ENCODE measurements at regions not wholly inside any gene's neighbourhood (a gene's known extent, or its start where the extent isn't known, plus 50 kb on each side); places are given as distances from the start of the nearest gene placed in this dataset.

DNA sequence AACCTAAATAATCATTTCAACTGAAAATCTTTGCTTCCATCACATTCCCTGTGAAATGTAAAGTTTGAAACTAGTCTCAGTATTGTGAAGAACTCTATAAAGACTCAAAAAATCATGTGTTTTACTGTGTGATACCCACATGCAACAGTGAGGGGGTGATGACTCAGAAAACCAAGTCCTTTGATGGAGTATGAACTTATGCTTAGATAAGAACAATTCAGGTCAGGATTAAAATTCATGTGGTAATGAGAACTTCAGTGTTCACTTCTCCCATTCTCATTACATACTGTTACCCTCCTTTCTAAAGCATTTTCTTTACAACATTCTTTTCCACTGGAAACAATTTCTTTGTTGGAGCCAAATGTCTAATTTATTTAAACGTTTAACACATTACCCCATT lies 360.2 kb downstream of the FSIP2 start:
- Histone ChIP-seq H3K4me1 (no peaks in the 10 kb centered on the region), H3K36me3 (ENCODE audit: insufficient read depth in 1 of 2, low read depth in 1 of 2) (no peaks in the 10 kb centered on the region), H3K4me3 (no peak overlapping the region), H3K27ac (no peak overlapping the region), H3K27me3 (ENCODE audit: insufficient read depth in 3 of 3, low read length in 2 of 3) (no peaks in the 10 kb centered on the region), H3K9me3 (no peaks in the 10 kb centered on the region)
- 44 to 54% (median 48%) methylated on average over 1 of the region's 1 CpG for WGBS, 3 donors
- intact Hi-C loops (cut with DNase I): no loop called here
- ATAC-seq: no peak
- TF ChIP-seq, protein P1, sequence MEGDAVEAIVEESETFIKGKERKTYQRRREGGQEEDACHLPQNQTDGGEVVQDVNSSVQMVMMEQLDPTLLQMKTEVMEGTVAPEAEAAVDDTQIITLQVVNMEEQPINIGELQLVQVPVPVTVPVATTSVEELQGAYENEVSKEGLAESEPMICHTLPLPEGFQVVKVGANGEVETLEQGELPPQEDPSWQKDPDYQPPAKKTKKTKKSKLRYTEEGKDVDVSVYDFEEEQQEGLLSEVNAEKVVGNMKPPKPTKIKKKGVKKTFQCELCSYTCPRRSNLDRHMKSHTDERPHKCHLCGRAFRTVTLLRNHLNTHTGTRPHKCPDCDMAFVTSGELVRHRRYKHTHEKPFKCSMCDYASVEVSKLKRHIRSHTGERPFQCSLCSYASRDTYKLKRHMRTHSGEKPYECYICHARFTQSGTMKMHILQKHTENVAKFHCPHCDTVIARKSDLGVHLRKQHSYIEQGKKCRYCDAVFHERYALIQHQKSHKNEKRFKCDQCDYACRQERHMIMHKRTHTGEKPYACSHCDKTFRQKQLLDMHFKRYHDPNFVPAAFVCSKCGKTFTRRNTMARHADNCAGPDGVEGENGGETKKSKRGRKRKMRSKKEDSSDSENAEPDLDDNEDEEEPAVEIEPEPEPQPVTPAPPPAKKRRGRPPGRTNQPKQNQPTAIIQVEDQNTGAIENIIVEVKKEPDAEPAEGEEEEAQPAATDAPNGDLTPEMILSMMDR (IDR thresholded peaks at IDR 0.05): no peak
- no peak for DNase-seq

DNA sequence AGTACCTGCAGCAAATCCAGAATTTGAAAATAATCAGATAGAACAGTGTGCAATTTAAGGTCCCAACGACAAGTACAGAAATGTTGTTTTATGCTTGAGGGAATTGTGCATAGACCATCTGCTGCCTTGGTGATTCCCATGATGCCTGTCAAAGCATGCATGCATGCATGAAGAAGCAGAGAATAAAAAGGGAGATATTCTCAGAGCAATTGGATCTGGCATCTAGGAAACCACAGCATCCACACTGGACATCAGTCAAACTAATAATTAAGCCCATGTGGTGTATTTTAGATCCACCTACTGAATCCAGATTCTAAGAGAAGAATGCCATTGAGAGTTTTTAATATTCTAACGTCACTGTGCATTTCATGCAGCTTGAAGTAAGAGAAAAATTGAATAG lies 361.2 kb downstream of the FSIP2 start:
- TF ChIP-seq, protein P1 (IDR thresholded peaks at IDR 0.05): no peak
- DNase-seq (no peak), ATAC-seq (no peak)
- Histone ChIP-seq H3K4me1 (no peaks in the 10 kb centered on the region), H3K36me3 (ENCODE audit: insufficient read depth in 1 of 2, low read depth in 1 of 2) (no peaks in the 10 kb centered on the region), H3K27me3 (ENCODE audit: insufficient read depth in 3 of 3, low read length in 2 of 3) (no peaks in the 10 kb centered on the region), H3K27ac (no peak overlapping the region), H3K9me3 (no peaks in the 10 kb centered on the region), H3K4me3 (no peak overlapping the region)
- intact Hi-C loops (cut with DNase I): no loop called here
- 36 to 42% (median 40%) methylated on average over 2 of the region's 2 CpGs for WGBS, 3 donors

DNA sequence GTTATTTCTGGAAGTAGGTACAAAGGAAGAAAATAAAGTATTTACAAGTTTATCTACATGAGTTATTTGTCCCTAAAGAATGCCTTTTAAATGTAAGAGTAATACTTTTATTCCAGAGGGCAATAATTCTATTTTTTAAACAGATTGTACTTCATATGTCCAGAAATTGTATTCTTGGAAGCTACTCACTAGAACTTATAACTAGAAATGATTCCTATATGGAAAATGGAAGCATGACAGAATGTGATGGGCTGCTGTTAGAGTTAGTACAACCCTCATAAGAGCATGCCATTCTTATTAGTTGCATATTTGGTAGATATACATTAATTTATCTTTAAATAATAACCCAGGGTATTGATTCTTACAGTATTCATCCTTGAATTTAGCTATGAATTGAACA lies 362.0 kb downstream of the FSIP2 start:
- Histone ChIP-seq H3K27ac (no peak overlapping the region), H3K9me3 (no peaks in the 10 kb centered on the region), H3K4me1 (no peaks in the 10 kb centered on the region), H3K4me3 (no peak overlapping the region), H3K27me3 (ENCODE audit: insufficient read depth in 3 of 3, low read length in 2 of 3) (no peaks in the 10 kb centered on the region), H3K36me3 (ENCODE audit: insufficient read depth in 1 of 2, low read depth in 1 of 2) (no peaks in the 10 kb centered on the region)
- no peak for DNase-seq
- TF ChIP-seq, protein P1 (IDR thresholded peaks at IDR 0.05): no peak
- intact Hi-C loops (cut with DNase I): no loop called here
- no peak for ATAC-seq

DNA sequence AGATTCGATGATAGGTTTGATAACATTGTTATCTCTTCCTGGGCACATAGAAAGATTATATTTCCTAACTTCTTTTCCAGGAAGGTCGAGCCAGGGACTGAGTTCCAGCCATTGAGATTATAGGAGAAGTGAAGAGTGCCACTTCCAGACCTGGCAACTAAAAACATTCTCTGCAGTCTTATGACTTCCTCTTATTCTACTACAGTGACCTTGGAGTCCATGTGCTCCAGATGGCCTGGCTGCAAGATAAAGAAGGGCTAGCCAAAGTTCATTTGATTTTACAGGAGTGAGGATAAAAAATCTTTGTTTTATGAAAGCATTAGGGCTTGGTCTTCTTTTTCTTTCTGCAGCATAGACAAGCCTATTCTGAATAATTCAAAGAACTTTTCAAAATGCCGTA lies 363.0 kb downstream of the FSIP2 start:
- TF ChIP-seq, protein P1 (IDR thresholded peaks at IDR 0.05): no peak
- ATAC-seq (no peak), DNase-seq (no peak)
- Histone ChIP-seq H3K9me3 (no peaks in the 10 kb centered on the region), H3K36me3 (ENCODE audit: insufficient read depth in 1 of 2, low read depth in 1 of 2) (no peaks in the 10 kb centered on the region), H3K4me1 (no peaks in the 10 kb centered on the region), H3K4me3 (no peak overlapping the region), H3K27ac (no peak overlapping the region), H3K27me3 (ENCODE audit: insufficient read depth in 3 of 3, low read length in 2 of 3) (no peaks in the 10 kb centered on the region)
- intact Hi-C loops (cut with DNase I): no loop called here
- 28 to 29% (median 28%) methylated on average over 3 of the region's 3 CpGs for WGBS, 3 donors

DNA sequence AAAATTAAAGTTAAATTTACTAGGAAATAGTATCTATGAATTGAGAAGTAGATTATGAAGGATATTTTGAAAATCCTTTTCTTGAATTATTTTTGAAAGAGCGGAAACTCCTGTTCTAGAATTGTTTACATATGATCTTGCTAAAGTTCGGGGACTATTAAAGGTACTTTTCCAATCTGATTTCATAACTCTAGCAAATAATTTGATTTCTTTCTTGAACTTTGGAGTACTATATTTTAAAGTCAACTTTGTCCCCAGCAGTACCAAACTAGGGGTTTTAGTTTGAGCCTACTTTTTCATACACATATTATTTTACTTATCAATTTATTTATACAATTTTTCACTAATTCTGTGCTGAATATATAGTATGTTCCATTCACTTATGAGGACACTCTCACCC lies 364.7 kb downstream of the FSIP2 start:
- ATAC-seq: no peak
- no peak overlapping the region for H3K4me3 ChIP-seq
- H3K27me3 ChIP-seq (ENCODE audit: insufficient read depth in 3 of 3, low read length in 2 of 3): no peaks in the 10 kb centered on the region
- no peak overlapping the region for H3K27ac ChIP-seq
- intact Hi-C loops (cut with DNase I): no loop called here
- no peaks in the 10 kb centered on the region for H3K4me1 ChIP-seq
- H3K36me3 ChIP-seq (ENCODE audit: insufficient read depth in 1 of 2, low read depth in 1 of 2): no peaks in the 10 kb centered on the region
- H3K9me3 ChIP-seq: no peaks in the 10 kb centered on the region
- TF ChIP-seq, protein P1 (IDR thresholded peaks at IDR 0.05): no peak
- no peak for DNase-seq
- 97 to 99% (median 98%) methylated on average over 2 of the region's 2 CpGs for WGBS, 3 donors
